H9 (cell line): ENCODE measurements at regions not wholly inside any gene's neighbourhood (a gene's known extent, or its start where the extent isn't known, plus 50 kb on each side); places are given as distances from the start of the nearest gene placed in this dataset.
A peak's percentile ranks its signal among the peaks of the same experiment; 100 is the strongest.

Experiments used
- DNase-seq: peaks from one replicate; pipeline ENCODE4 v3.0.0-alpha.2; 2017
- H2AFZ ChIP-seq: one replicate; pipeline ENCODE4 v1.6.1; 2013; ENCODE audit warnings: mild to moderate bottlenecking, low read length, control low read depth, moderate library complexity
- H2AK5ac ChIP-seq: 2 replicates; pipeline ENCODE4 v1.6.1; 2013; ENCODE audit warnings: low read length, control low read depth, mixed read lengths; ENCODE audit not compliant: insufficient read length
- H2BK120ac ChIP-seq: one replicate; pipeline ENCODE4 v1.6.1; 2013; ENCODE audit warnings: low read depth, mild to moderate bottlenecking, low read length, control low read depth, inconsistent platforms; ENCODE audit not compliant: poor library complexity, severe bottlenecking
- H2BK12ac ChIP-seq: 2 replicates; pipeline ENCODE4 v1.6.1; 2013; ENCODE audit warnings: low read length, control low read depth, mixed read lengths, low read depth; ENCODE audit not compliant: insufficient read length
- H2BK15ac ChIP-seq: 2 replicates; pipeline ENCODE4 v1.6.1; 2013; ENCODE audit warnings: low read depth, low read length, control low read depth
- H2BK20ac ChIP-seq: one replicate; pipeline ENCODE4 v1.6.1; 2013; ENCODE audit warnings: low read depth, mild to moderate bottlenecking, low read length, control low read depth, inconsistent platforms; ENCODE audit not compliant: poor library complexity, severe bottlenecking
- H2BK5ac ChIP-seq: 2 replicates; pipeline ENCODE4 v1.6.1; 2013; ENCODE audit warnings: low read length, control low read depth, mixed read lengths; ENCODE audit not compliant: insufficient read length
- H3K14ac ChIP-seq: 2 replicates; pipeline ENCODE4 v1.6.1; 2013; ENCODE audit warnings: low read length, control low read depth; ENCODE audit not compliant: insufficient read depth
- H3K18ac ChIP-seq: 2 replicates; pipeline ENCODE4 v1.6.1; 2013; ENCODE audit warnings: low read depth, mild to moderate bottlenecking, mixed read lengths, low read length, control low read depth; ENCODE audit not compliant: insufficient read length
- H3K23ac ChIP-seq: 2 replicates; pipeline ENCODE4 v1.6.1; 2013; ENCODE audit warnings: low read length, control low read depth, mixed read lengths, low read depth; ENCODE audit not compliant: insufficient read length
- H3K23me2 ChIP-seq: 2 replicates; pipeline ENCODE4 v1.6.1; 2013; ENCODE audit warnings: low read depth, mild to moderate bottlenecking, mixed read lengths, low read length, control low read depth; ENCODE audit not compliant: insufficient read length, poor library complexity, severe bottlenecking
- H3K27ac ChIP-seq: 2 replicates; pipeline ENCODE4 v1.5.1; 2013; ENCODE audit warnings: low read length, control low read depth, mixed read lengths, low read depth; ENCODE audit not compliant: insufficient read length
- H3K27me3 ChIP-seq: 2 replicates; pipeline ENCODE4 v1.6.1; 2013; ENCODE audit warnings: low read length, control low read depth, inconsistent platforms; ENCODE audit not compliant: insufficient read depth
- H3K4ac ChIP-seq: 2 replicates; pipeline ENCODE4 v1.6.1; 2013; ENCODE audit warnings: low read depth, mild to moderate bottlenecking, control low read depth, inconsistent platforms, low read length, moderate library complexity
- H3K4me1 ChIP-seq: 2 replicates; pipeline ENCODE4 v1.6.1; 2013; ENCODE audit warnings: low read length, control low read depth, inconsistent platforms; ENCODE audit not compliant: insufficient read depth
- H3K4me2 ChIP-seq: 2 replicates; pipeline ENCODE4 v1.6.1; 2013; ENCODE audit warnings: low read length, control low read depth, mixed read lengths; ENCODE audit not compliant: insufficient read length, insufficient read depth
- H3K56ac ChIP-seq: 2 replicates; pipeline ENCODE4 v1.6.1; 2013; ENCODE audit warnings: low read depth, mild to moderate bottlenecking, mixed read lengths, low read length, control low read depth; ENCODE audit not compliant: insufficient read length
- H3K79me1 ChIP-seq: 2 replicates; pipeline ENCODE4 v1.6.1; 2013; ENCODE audit warnings: low read depth, mild to moderate bottlenecking, moderate library complexity, low read length, control low read depth, inconsistent platforms; ENCODE audit not compliant: insufficient read depth, poor library complexity, severe bottlenecking
- H3K79me2 ChIP-seq: 2 replicates; pipeline ENCODE4 v1.6.1; 2013; ENCODE audit warnings: low read length, control low read depth, inconsistent platforms; ENCODE audit not compliant: insufficient read depth
- H3K9ac ChIP-seq: 2 replicates; pipeline ENCODE4 v1.6.1; 2013; ENCODE audit warnings: low read length, control low read depth, mixed read lengths; ENCODE audit not compliant: insufficient read length; ENCODE audit errors: extremely low read depth
- H3K9me3 ChIP-seq: one replicate; pipeline ENCODE4 v1.6.1; 2013; ENCODE audit warnings: low read depth, low read length, inconsistent platforms; ENCODE audit not compliant: control insufficient read depth
- H3T11ph ChIP-seq: one replicate; pipeline ENCODE4 v1.6.1; 2013; ENCODE audit warnings: mild to moderate bottlenecking, low read length, control low read depth, inconsistent platforms
- H4K20me1 ChIP-seq: one replicate; pipeline ENCODE4 v1.6.1; 2013; ENCODE audit not compliant: control insufficient read depth, insufficient read length, insufficient read depth
- H4K5ac ChIP-seq: 2 replicates; pipeline ENCODE4 v1.6.1; 2013; ENCODE audit warnings: low read depth, mild to moderate bottlenecking, mixed read lengths, low read length, control low read depth; ENCODE audit not compliant: insufficient read length
- H4K8ac ChIP-seq: replicated peaks from 2 replicates; pipeline ENCODE4 v1.6.1; 2013; ENCODE audit warnings: low read length, control low read depth, mixed read lengths, low read depth; ENCODE audit not compliant: insufficient read length
- H4K91ac ChIP-seq: 2 replicates; pipeline ENCODE4 v1.6.1; 2013; ENCODE audit warnings: low read depth, mild to moderate bottlenecking, moderate library complexity, mixed read lengths, low read length, control low read depth; ENCODE audit not compliant: insufficient read length
- H3K27ac Mint-ChIP-seq, 3 experiments: 2 replicates in 2 of 3; 3 replicates in 1 of 3; pipeline ENCODE4 v1.8.0; 2020 to 2021; ENCODE audit warnings: mixed read lengths in 3 of 3, mild to moderate bottlenecking in 1 of 3, moderate library complexity in 1 of 3
- H3K27me3 Mint-ChIP-seq: 2 replicates; pipeline ENCODE4 v1.8.0; 2021; ENCODE audit warnings: low read depth, mild to moderate bottlenecking, moderate library complexity, mixed read lengths
- H3K36me3 Mint-ChIP-seq, 3 experiments: 2 replicates in 2 of 3; 3 replicates in 1 of 3; pipeline ENCODE4 v1.8.0; 2020 to 2021; ENCODE audit warnings: low read depth in 3 of 3, mixed read lengths in 3 of 3; ENCODE audit not compliant: insufficient read depth in 1 of 3
- H3K4me1 Mint-ChIP-seq, 2 experiments: 2 replicates each; pipeline ENCODE4 v1.8.0; 2020; ENCODE audit warnings: mixed read lengths in 2 of 2
- H3K4me3 Mint-ChIP-seq, 2 experiments: 2 replicates in 1 of 2; 3 replicates in 1 of 2; pipeline ENCODE4 v1.8.0; 2020 to 2021; ENCODE audit warnings: mild to moderate bottlenecking in 2 of 2, mixed read lengths in 2 of 2, moderate library complexity in 1 of 2
- H3K9me3 Mint-ChIP-seq, 2 experiments: 2 replicates in 1 of 2; 3 replicates in 1 of 2; pipeline ENCODE4 v1.8.0; 2020; ENCODE audit warnings: mild to moderate bottlenecking in 2 of 2, mixed read lengths in 2 of 2, moderate library complexity in 1 of 2
- WGBS: extraction: QIAGEN DNeasy Blood & Tissue Kit; methylation state at CpG from one replicate; pipeline ENCODE4 v1.1.7; 2013; ENCODE audit warnings: missing lambda C conversion rate, low lambda C conversion rate, mixed read lengths; ENCODE audit not compliant: insufficient read length; ENCODE audit errors: extremely low coverage; 5-methylcytosine and 5-hydroxymethylcytosine counted together
- TF ChIP-seq, protein P1 (sequence below): fragments of 200-600 bp; sonication (generic); conservative IDR thresholded peaks from 3 replicates; pipeline ENCODE4 v1.8.0; 2021; ENCODE audit warnings: antibody characterized with exemption, mild to moderate bottlenecking

DNA sequence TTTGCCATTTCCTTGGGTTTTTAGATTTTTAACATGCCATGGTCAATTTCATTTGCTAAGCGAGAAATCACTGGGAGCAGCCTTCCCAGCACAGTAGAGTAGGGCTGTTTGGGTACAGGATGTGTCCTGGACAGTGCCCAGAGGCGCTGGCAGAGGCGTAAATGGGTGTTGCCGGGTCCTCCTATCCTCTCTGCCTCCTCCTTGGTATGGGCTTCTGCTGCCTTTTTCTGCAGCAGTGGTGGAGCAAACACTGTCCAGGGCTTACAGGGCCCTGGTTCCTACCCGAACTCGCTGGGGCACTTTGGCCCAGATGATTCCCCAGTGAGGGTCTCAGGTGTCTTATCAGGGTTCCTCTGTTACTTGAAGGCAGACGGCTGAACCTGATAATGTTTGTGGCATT lies 298.3 kb downstream of the RPS24 start:
- peak overlapping the region; percentile 58 for H4K8ac ChIP-seq
- 0 out of 7 replicates have a peak overlapping the region, but pooled peaks of 1 of the 3 experiments have one; percentile 64 for H3K27ac Mint-ChIP-seq
- no peak for DNase-seq

More for the DNA sequence above, 298.3 kb downstream of the RPS24 start:
- H4K91ac ChIP-seq = no peak overlapping the region
- no peak overlapping the region for H3T11ph ChIP-seq
- no peak overlapping the region for H3K4me2 ChIP-seq
- H3K14ac ChIP-seq = no peak overlapping the region
- TF ChIP-seq, protein P1, sequence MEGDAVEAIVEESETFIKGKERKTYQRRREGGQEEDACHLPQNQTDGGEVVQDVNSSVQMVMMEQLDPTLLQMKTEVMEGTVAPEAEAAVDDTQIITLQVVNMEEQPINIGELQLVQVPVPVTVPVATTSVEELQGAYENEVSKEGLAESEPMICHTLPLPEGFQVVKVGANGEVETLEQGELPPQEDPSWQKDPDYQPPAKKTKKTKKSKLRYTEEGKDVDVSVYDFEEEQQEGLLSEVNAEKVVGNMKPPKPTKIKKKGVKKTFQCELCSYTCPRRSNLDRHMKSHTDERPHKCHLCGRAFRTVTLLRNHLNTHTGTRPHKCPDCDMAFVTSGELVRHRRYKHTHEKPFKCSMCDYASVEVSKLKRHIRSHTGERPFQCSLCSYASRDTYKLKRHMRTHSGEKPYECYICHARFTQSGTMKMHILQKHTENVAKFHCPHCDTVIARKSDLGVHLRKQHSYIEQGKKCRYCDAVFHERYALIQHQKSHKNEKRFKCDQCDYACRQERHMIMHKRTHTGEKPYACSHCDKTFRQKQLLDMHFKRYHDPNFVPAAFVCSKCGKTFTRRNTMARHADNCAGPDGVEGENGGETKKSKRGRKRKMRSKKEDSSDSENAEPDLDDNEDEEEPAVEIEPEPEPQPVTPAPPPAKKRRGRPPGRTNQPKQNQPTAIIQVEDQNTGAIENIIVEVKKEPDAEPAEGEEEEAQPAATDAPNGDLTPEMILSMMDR = no peak
- H3K4ac ChIP-seq = no peak overlapping the region
- no peak overlapping the region for H3K56ac ChIP-seq
- no peak overlapping the region for H2BK12ac ChIP-seq
- no peak overlapping the region for H2BK120ac ChIP-seq
- Mint-ChIP-seq H3K9me3 (peaks cover 7 to 13% of the 10 kb centered on the region in 2 experiments; a peak in 4 of 5 replicates), H3K4me1 (peaks cover 13% of the 10 kb centered on the region in 2 experiments), H3K36me3 (peaks cover 4 to 6% (median 5%) of the 10 kb centered on the region in 3 experiments), H3K4me3 (no peak overlapping the region), H3K27me3 (no peaks in the 10 kb centered on the region; the same call in none of the 2 replicates)
- H3K27ac ChIP-seq = no peak overlapping the region
- H4K5ac ChIP-seq = no peak overlapping the region
- no peak overlapping the region for H3K9ac ChIP-seq
- H3K4me1 ChIP-seq = no peaks in the 10 kb centered on the region
- H3K23ac ChIP-seq = no peak overlapping the region
- H2AK5ac ChIP-seq = no peak overlapping the region
- no peak overlapping the region for H2BK20ac ChIP-seq
- H3K23me2 ChIP-seq = no peaks in the 10 kb centered on the region
- H3K79me1 ChIP-seq = no peaks in the 10 kb centered on the region
- no peaks in the 10 kb centered on the region for H3K9me3 ChIP-seq
- no peak overlapping the region for H3K18ac ChIP-seq
- no peak overlapping the region for H2BK15ac ChIP-seq
- no CpG with 5 or more reads among the region's 7 CpGs for WGBS
- H4K20me1 ChIP-seq = no peaks in the 10 kb centered on the region
- H2BK5ac ChIP-seq = no peak overlapping the region
- H3K79me2 ChIP-seq = no peaks in the 10 kb centered on the region
- H3K27me3 ChIP-seq = no peaks in the 10 kb centered on the region
- no peak overlapping the region for H2AFZ ChIP-seq
